ENCODE measurements at regions not wholly inside any gene's neighbourhood (a gene's known extent, or its start where the extent isn't known, plus 50 kb on each side); places are given as distances from the start of the nearest gene placed in this dataset.

GRCh38 chr14:65834812-65835211, 422.3 kb downstream of the FUT8 start:
- TF ChIP-seq JUND (IDR thresholded peaks at IDR 0.05), result no peak
- no peak for TF ChIP-seq IRF3 (IDR thresholded peaks at IDR 0.05; ENCODE audit: low read depth, low read length)
- TF ChIP-seq USF2 (IDR thresholded peaks at IDR 0.05; ENCODE audit: borderline replicate concordance, low read depth, low read length), result no peak
- no peak for TF ChIP-seq REST (IDR thresholded peaks at IDR 0.05; ENCODE audit: low read depth, low read length)
- TF ChIP-seq CTCF (IDR thresholded peaks at IDR 0.05), result no peak
- TF ChIP-seq YY1 (IDR thresholded peaks at IDR 0.05; ENCODE audit: low read depth), result no peak
- no peak for TF ChIP-seq SIN3A (IDR thresholded peaks at IDR 0.05; ENCODE audit: borderline replicate concordance, low read depth, low read length)
- TF ChIP-seq NRF1 (IDR thresholded peaks at IDR 0.05; ENCODE audit: low read depth, low read length), result no peak
- TF ChIP-seq FOXJ3 (CRISPR knock-in tag; IDR thresholded peaks at IDR 0.05), result no peak

All from SK-N-SH (cell line).